ENCODE measurements at regions not wholly inside any gene's neighbourhood (a gene's known extent, or its start where the extent isn't known, plus 50 kb on each side); places are given as distances from the start of the nearest gene placed in this dataset.

GRCh38 chr5:82590112-82590511 lies 312.0 kb upstream of the RPS23 start:
- TF ChIP-seq, protein P1, sequence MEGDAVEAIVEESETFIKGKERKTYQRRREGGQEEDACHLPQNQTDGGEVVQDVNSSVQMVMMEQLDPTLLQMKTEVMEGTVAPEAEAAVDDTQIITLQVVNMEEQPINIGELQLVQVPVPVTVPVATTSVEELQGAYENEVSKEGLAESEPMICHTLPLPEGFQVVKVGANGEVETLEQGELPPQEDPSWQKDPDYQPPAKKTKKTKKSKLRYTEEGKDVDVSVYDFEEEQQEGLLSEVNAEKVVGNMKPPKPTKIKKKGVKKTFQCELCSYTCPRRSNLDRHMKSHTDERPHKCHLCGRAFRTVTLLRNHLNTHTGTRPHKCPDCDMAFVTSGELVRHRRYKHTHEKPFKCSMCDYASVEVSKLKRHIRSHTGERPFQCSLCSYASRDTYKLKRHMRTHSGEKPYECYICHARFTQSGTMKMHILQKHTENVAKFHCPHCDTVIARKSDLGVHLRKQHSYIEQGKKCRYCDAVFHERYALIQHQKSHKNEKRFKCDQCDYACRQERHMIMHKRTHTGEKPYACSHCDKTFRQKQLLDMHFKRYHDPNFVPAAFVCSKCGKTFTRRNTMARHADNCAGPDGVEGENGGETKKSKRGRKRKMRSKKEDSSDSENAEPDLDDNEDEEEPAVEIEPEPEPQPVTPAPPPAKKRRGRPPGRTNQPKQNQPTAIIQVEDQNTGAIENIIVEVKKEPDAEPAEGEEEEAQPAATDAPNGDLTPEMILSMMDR (IDR thresholded peaks at IDR 0.05; ENCODE audit: low read depth, low read length), result no peak
- TF ChIP-seq EZH2phosphoT487 (IDR thresholded peaks at IDR 0.05; ENCODE audit: low read depth), result no peak
